Right renal pelvis (tissue), 4 donors: ENCODE measurements at regions not wholly inside any gene's neighbourhood (a gene's known extent, or its start where the extent isn't known, plus 50 kb on each side); places are given as distances from the start of the nearest gene placed in this dataset.

ENCODE experiments used
- DNase-seq, 4 donors: peaks; one replicate each; pipeline ENCODE4 v3.0.0-alpha.2; 2013; ENCODE audit warnings: low read depth in 4 of 4, low spot score in 3 of 4, missing footprints in 1 of 4

DNA sequence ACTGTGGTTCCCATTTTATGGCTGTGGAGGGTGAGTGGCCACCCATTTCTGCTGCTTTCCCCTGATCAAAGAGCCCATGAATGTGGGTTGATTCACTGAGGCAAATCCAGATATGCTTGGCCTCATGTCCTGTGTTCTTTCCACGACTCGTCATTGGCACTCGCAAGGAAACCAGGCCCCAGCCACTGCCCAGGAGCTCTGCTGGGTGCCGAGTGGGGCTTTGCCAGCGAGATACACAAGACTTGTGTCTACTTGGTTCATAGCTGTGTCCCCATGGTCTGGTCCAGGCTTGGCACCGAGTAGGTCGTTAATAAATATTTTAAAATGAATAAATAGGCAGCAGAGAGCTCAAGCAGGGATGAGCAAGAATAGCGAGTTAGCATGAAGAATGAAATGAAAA lies 1291.5 kb downstream of the TBC1D22A start:
- no peak for DNase-seq

DNA sequence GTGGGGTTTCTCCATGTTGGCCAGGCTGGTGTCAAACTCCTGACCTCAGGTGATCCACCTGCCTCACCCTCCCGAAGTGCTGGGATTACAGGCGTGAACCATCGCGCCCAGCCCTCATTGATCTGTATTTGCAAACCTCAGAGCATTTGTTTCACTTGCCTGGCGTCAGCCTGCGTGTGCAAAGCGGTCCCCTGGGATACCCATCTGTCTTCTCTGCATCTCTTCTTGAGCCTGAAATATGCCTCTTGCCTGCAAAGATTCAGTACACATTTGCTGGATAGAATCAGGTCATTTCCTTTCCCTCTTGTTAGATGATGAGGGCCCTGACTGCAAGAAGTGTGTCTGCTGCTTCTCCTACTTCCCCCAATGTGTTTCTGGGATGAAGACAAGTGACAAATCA lies 1291.0 kb downstream of the TBC1D22A start:
- DNase-seq = no peak

DNA sequence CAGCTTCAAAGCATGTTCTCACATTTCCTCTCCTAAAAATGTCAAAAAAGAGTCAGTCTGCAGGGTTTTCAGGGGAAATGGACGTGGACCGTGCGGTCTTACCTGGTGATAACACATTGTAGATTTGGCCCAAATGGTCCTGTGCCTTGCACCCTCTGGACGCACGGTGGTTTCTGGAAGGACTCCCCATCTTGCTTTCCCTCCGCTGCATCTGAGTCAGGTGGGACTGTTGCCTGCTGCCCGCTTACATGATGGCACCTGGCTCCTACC lies 1290.1 kb downstream of the TBC1D22A start:
- DNase-seq = no peak

DNA sequence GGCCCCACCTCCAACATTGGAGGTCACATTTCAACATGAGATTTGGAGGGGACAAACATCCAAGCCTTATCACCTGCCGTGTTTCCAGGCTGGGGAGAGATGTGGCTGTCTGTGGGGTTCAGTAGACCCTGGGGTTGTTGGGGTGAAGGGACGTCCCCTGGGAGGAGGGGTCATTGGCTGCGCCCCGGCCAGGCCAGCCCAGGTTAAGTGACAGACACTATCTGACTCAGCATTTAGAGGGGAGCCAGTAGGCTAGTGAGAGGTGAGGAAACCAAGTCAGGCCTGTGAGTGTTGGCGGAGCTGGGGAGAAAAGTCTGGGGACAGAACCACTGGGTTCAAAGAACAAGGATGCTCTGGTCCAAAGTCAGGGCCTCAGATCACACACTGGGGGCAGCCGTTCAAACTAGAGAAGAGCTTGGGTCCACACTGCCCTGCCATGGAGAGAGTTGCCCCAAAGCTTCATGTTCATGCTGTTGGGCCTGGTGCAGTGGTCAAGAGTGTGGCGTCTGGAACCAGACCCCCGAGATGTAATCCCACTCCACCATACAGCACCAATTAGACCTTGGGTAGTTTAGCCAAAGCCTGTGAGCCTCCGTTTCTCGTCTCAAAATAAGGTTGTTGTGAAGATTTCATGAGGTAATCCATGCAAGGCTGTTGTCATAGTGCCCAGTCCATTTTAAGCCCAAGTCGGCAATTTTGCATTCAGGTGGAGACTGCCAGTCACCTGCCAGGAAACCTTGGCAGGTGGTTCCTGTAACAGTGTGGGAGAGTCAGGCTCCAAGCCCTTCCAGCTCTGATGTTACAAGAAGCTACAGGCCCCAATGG lies 1289.6 kb downstream of the TBC1D22A start:
- no peak for DNase-seq

DNA sequence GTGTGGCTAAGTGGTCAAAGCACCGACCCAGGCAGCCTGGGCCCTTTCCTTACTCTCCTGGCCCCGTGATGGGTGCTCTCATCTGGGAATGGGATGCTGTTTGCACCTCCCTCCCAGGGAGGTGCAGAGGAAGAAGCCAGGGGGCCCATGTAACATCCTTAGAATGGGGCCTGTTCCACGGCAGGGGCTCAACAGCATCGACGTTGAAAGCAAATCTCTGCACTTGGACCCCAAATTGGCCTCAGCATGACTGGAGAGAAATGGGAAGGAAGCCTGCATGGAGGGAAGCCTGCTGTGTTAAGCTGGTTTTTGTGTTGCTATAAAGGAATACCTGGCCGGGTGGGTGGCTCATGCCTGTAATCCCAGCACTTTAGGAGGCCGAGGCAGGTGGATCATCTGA lies 1288.4 kb downstream of the TBC1D22A start:
- DNase-seq = no peak

DNA sequence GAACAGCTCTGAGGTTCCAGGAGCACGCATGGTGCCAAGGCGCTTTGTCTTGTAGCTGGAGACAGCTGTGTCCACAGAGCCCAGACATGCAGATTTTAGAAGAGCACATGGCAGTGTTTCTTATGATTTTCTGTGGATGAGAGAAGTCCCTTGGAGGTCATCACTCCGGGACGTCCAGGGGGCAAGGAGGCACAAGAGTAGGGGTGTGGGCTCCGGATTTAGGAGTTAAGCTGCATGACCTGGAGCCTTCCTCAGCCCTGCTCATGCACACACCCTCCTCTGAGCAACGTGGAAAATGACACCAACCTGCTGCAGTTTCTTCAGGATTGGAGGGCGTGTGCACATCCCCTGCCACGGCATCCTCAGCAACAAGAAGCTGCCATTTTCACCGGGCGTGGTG lies 1286.7 kb downstream of the TBC1D22A start:
- DNase-seq = no peak

DNA sequence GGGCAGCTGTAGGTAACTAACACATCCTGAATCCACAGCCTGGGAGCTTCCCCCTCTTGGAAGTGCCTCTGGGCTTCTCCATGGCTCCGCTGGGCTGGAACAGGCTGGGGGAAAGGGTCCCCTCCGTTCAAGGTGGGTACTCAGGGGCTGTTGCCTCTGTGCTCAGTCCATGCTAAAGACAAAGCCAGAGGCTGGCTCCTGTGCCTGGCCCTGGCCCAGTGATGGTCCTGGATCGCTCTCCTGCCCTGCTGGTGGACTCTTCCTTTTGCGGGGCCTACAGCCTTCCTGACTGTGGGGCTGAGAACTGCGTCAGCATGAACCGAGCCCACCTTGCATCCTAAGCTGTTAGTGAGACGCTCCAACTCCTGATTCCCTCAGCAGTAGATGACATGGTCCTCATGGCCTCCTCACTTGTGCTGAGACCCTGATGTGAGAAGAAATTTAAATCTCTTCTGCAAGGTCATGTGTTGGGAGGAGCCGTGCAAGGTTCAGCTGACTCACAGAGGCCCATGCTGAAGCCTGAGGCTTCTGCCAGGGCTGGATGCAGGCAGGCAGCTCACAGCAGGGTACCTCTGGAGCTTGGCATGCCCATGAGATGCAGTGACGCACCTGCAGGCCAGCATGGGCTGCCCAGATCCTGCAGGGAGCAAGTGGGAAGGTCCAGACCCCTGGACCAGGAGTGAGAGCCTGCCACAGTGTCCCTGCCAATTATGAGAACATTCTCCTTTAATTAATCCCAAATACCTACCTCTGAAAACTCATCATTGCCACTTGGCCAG lies 1285.5 kb downstream of the TBC1D22A start:
- no peak for DNase-seq

DNA sequence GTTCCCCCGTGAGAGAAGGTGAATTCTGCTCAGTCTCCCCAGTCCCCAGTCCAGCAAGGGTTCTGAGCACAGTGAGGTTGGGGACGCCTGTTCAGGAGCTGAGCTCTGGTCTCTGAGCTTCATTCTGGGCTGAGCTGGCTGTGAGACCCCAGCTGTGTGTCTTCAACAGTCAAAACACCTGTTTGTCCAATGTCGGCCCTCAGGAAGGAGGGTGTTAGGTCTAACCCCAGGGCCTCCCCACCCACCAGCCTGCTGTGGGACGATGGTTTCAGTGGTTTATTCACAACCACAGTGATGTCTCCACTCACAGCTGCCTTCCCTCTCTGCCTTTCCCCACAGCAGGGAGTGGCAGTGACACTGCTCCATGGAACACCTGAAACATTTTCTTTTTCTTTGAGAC lies 1282.9 kb downstream of the TBC1D22A start:
- DNase-seq = no peak

DNA sequence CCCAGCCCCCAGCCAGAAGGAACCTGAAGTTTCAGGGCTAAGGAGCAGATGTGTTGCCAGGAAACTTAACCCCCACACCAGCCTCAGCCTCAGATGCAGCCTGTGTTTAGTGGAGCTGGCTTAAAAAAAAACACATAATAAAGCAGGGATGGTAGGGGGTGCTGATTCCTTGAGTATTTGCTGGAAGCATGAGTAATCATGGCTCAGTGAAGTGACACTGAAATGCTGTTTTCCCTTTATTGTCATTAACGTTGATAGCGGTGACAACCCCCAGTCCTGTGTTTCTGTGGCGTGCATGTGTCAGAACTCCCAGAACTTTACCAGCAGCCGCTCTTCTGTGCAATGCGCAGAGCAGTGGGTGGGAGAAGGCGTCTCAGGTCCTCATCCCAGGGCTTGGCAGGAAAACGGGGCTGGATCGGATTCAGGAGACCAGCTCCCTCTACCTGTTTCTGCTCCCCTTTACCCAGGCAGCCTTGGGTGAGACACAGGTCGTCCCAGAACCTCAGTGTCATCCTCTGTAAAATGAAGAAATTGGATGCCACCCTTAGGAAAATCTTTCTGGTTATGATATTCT lies 1282.1 kb downstream of the TBC1D22A start:
- no peak for DNase-seq

DNA sequence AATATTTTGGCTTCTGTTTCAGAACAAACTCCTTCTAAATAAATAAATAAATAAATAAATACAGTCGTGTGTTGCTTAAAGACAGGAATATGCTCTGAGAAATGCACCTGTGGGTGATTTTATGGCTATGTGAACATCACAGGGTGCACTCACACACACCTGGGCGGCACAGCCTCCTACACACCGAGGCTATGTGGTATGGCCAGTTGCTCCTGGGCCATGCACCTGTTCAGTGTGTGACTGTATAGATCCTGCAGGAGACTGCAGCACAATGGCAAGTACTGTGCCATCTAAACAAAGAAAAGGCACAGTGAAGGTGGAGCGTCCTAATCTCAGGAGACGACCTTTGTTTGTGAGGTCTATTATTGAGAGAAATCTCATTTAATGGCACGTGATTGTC lies 1281.1 kb downstream of the TBC1D22A start:
- DNase-seq = no peak

DNA sequence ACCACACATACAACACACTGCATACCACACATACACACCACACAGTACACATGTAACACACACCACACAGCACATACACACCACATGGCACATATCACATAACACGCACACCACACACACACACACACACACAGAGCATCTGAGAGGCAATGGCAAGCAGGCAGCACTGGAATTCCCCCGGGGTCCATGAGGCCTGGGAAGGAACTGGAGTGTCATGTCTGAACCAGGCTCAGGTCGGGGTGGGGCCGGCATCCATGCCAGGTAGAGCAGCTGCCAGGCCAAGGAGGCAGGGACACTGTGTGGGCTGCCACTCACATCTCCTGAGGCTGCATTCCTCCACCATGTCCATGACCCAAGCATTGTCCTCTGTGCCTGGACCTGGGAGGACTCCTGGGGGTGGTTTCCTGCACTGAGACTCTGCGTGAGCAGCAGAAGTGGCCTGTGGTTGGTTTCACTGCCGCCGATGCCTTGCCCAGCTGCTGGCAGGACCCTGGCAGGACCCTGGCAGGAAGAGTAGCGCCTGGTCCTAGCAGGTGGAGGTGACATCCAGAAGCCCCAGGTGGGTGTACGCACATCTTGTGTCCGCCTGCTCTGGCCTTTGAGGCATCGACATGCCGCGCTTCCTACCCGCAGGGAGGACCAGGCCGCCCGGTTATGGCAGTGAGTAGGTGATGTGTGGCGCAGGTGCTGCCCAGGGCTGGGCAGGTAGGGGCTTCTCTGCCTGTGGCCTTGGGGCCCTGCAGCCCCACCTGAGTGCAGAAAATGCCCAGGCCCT lies 1280.4 kb downstream of the TBC1D22A start:
- DNase-seq = no peak

DNA sequence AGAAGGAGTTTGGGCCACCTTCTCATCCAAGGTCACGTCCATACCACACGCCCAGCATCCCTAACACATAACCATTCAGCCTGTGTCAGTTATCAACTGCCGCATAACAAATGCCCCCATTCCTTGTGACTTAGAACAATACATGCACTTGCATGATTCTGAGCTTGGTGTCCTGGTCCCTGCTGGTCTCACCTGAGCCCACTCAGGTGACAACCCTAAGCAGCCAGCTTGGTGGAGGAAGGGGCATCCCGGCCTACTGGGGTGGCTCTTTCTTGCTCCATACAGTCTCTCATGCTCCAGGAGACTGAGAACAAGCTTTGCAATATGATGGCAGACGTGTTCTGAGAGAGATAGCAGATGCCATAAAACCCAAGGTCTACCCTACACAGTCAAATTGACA lies 1276.9 kb downstream of the TBC1D22A start:
- DNase-seq = no peak

DNA sequence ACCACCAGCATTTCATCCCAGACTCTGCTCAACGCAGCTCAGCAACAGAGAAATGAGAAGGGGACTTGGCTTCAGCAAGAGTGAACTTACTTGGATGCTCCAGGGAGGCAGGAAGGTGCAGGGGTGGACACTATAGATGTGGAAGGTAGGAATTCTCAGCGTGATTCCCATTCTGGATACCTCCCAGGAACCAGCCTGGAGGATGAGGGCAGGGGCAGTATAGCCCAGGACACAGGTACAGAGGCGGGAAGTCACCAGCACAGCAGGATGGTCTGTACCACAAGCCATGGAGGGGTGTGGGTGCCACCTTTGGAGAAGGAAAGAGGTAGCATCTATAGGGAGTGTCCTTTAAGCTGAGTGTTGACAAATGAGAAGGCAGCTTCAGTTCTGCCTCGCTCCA lies 1275.2 kb downstream of the TBC1D22A start:
- DNase-seq = no peak

DNA sequence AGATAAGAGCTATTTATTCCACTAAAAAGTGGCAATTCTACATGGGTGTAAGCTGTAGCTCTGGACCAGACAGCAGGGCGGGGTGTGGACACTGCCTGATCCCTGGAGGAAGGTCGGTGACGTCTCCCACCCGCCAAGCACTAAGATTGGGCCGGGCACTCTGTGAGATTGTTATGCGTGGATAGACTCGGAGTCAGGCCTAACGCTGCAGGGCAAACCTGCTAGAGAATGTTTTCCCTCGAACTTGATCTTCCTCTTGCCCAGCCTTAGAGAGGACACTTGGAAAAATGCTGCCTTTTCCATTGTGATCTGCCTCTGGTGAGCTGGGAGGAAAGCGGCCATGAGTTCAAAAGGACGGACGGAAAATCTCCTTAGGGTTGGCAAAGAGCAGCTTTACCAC lies 1273.4 kb downstream of the TBC1D22A start:
- no peak for DNase-seq

DNA sequence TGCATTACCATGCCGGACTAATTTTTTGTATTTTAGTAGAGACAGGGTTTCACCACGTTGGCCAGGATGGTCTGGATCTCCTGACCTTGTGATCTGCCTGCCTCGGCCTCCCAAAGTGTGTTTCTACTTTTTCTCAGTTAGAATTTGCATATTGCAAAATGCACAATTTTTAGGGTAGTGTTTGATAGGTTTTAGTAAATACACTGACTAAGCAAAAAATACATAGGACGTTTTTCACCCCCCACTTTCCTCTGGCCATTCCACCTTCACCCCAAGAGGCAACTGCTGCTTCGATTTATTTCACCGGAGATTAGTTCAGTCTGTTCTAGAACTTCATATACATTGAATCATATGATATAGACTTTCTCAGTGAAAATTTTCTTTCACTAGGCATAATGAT lies 1269.1 kb downstream of the TBC1D22A start:
- DNase-seq = no peak

DNA sequence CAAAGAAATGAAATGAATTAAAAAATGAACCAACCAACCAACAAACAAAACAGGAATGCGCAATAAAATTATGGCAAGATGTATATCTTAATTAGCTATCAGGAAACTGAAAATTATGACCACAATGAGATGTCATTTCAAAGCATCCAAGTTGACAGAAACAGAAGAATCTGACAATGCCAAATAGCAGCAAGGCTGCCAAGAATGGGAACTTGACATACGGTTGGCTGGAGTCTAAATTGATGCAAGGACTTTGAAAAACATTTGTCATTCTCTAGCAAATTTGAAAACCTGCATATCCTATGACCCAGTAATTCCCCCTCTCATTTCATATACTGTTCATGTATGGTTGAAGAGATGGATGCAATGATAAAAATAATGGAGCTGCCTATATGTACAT lies 1262.6 kb downstream of the TBC1D22A start:
- no peak for DNase-seq

DNA sequence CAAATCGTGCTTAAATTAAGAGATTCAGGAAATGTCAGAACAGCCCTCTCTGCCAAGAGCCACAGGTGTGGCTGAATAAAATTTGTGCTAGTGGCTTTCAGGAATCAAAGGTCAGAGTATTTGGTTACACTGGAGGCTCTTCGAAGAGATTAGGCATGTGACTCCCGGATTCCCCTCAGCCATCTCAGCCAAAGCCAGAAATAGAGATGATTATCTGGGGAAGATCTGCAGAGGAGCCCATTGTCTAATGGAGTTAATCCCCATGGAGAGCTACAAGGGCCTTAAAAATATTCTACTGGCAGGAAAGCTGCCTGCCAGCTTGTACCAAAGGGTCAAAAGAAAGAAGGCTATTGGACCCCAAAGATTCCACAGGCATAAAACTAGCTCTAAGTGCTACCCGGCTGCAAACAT lies 1259.5 kb downstream of the TBC1D22A start:
- no peak for DNase-seq

DNA sequence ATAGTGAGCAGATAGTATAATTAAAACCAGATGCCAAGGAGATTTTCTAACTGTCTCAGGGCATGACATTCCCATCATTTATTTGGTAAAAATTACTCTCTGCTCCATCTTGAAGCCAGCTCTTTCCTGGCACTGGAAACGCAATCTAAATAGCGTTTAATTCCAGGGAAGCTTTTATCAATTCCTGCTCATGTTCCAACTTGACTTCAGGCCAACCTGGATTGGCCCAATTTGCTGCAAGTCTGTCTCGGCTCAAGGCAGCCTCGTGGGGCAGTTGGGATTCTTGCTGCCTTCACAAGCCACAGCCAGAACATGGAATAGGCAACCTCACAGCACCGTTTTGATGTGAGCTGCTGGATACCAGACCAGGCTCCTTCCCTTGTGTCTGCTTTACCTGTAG lies 1255.9 kb downstream of the TBC1D22A start:
- no peak for DNase-seq

DNA sequence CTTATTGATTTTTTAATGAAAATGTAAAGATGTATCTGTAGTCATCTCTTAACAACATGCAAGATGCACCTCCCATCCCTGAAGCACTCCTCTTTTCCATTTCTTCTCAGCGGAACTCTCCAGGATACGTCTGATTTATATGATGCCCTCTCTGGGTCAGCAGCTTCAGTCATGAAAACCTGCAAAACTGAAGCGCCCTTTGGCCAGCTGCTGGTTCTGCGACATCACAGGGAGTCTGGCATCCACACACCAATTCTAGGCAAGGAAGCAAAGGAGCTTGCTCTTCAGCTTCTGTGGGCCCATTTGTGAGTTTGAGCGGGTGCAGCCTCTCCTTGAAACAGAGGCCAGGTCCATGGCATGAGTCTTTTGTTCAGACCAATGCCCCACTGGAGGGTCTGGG lies 1253.3 kb downstream of the TBC1D22A start:
- no peak for DNase-seq

DNA sequence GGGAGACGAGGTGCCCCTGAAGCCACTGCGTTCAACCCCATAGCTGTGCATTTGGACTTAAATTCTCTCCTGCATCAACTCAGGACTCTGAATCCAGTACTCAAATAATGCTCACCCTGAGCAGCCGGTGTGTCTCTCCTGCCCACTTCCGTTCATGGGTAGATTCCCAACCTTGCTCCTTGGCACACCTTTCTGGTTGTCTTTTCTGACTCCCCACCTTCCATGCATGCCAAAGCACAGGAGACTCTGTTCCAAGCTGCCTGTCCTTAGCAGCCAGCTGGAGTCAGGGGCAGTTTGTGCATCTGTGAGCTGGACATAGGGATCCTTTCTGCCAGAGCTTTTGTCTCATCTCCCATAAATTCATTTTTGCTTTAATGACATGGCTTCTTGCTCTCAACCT lies 1242.5 kb downstream of the TBC1D22A start:
- no peak for DNase-seq

DNA sequence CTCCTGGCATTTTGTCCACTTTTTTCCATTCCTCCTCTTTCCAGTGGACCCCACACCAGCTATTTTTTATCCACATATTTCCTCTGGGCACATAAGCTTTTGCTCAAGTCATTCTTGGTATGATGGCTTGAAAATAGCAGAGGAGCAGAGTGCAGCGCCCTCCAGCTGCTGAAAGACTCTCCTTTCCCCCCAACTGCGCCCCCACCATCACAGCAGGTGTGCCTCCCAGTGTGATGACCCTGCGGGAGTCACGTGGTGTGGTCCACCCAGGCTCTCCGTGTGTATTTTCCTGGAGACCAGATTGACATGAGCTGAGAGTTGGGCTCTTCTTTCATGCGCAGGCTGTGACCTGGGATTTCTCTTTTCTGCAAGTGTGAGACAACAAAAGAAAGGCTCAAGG lies 1241.6 kb downstream of the TBC1D22A start:
- DNase-seq = no peak
